ENCODE measurements at regions not wholly inside any gene's neighbourhood (a gene's known extent, or its start where the extent isn't known, plus 50 kb on each side); places are given as distances from the start of the nearest gene placed in this dataset.

DNA sequence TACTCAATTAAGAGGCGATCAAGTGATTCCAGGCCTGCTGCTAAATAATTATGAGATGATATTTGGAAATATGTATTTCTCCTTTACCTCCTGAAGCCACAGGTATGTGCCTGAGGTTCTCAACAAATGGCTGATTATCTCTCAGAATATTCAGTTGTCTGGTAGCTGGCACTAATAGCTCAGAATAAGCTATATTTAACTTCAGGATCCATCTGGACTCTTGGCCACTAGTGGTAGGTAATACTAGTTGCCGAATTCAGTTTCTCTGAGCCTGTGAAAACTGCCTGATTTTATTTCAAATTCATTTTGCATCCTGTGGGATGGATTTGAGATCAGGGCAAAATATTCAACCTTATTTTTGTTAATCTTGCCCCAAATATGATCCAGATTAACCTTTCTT, 499.0 kb downstream of the DIPK2A start:
- Histone ChIP-seq H3K9me2 (ENCODE audit: insufficient read depth, low read length) (no peaks in the 10 kb centered on the region), H3K4me3 (ENCODE audit: low read length) (no peak overlapping the region), H4K20me1 (ENCODE audit: insufficient read depth) (no peaks in the 10 kb centered on the region), H3K27me3 (ENCODE audit: insufficient read depth, low read depth, low read length) (no peaks in the 10 kb centered on the region), H2AFZ (ENCODE audit: low read depth, low read length) (no peak overlapping the region), H3F3A (ENCODE audit: insufficient read depth, low read length, poor library complexity, severe bottlenecking) (no peaks in the 10 kb centered on the region), H3K9ac (ENCODE audit: low read length) (no peak overlapping the region), H3K9me3 (ENCODE audit: low read length) (no peaks in the 10 kb centered on the region), H3K36me3 (ENCODE audit: insufficient read depth, low read length) (no peaks in the 10 kb centered on the region), H3K27ac (ENCODE audit: low read length) (no peak overlapping the region), H3K79me2 (replicated peaks; ENCODE audit: insufficient read depth, low read length) (no peaks in the 10 kb centered on the region), H3K4me2 (ENCODE audit: low read length) (no peak overlapping the region)
- TF ChIP-seq EP300 (conservative IDR thresholded peaks at IDR 0.05; ENCODE audit: poor library complexity, severe bottlenecking) = no peak
- no peak for TF ChIP-seq SMC3 (conservative IDR thresholded peaks at IDR 0.05; ENCODE audit: poor library complexity)
- no peak for TF ChIP-seq MXI1 (conservative IDR thresholded peaks at IDR 0.05; ENCODE audit: poor library complexity, severe bottlenecking)
- TF ChIP-seq, protein P1, sequence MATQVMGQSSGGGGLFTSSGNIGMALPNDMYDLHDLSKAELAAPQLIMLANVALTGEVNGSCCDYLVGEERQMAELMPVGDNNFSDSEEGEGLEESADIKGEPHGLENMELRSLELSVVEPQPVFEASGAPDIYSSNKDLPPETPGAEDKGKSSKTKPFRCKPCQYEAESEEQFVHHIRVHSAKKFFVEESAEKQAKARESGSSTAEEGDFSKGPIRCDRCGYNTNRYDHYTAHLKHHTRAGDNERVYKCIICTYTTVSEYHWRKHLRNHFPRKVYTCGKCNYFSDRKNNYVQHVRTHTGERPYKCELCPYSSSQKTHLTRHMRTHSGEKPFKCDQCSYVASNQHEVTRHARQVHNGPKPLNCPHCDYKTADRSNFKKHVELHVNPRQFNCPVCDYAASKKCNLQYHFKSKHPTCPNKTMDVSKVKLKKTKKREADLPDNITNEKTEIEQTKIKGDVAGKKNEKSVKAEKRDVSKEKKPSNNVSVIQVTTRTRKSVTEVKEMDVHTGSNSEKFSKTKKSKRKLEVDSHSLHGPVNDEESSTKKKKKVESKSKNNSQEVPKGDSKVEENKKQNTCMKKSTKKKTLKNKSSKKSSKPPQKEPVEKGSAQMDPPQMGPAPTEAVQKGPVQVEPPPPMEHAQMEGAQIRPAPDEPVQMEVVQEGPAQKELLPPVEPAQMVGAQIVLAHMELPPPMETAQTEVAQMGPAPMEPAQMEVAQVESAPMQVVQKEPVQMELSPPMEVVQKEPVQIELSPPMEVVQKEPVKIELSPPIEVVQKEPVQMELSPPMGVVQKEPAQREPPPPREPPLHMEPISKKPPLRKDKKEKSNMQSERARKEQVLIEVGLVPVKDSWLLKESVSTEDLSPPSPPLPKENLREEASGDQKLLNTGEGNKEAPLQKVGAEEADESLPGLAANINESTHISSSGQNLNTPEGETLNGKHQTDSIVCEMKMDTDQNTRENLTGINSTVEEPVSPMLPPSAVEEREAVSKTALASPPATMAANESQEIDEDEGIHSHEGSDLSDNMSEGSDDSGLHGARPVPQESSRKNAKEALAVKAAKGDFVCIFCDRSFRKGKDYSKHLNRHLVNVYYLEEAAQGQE (IDR thresholded peaks at IDR 0.05; ENCODE audit: borderline replicate concordance) = no peak
- TF ChIP-seq, protein P2, sequence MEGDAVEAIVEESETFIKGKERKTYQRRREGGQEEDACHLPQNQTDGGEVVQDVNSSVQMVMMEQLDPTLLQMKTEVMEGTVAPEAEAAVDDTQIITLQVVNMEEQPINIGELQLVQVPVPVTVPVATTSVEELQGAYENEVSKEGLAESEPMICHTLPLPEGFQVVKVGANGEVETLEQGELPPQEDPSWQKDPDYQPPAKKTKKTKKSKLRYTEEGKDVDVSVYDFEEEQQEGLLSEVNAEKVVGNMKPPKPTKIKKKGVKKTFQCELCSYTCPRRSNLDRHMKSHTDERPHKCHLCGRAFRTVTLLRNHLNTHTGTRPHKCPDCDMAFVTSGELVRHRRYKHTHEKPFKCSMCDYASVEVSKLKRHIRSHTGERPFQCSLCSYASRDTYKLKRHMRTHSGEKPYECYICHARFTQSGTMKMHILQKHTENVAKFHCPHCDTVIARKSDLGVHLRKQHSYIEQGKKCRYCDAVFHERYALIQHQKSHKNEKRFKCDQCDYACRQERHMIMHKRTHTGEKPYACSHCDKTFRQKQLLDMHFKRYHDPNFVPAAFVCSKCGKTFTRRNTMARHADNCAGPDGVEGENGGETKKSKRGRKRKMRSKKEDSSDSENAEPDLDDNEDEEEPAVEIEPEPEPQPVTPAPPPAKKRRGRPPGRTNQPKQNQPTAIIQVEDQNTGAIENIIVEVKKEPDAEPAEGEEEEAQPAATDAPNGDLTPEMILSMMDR (IDR thresholded peaks at IDR 0.05; ENCODE audit: poor library complexity, severe bottlenecking) = no peak
- no peak for TF ChIP-seq EZH2 (IDR thresholded peaks at IDR 0.05; ENCODE audit: borderline replicate concordance, insufficient read depth, low read length, poor library complexity, severe bottlenecking)
- no peak for TF ChIP-seq RAD21 (conservative IDR thresholded peaks at IDR 0.05)
- no peak for TF ChIP-seq TAF1 (IDR thresholded peaks at IDR 0.05; ENCODE audit: low read depth)
- TF ChIP-seq POLR2AphosphoS5 (IDR thresholded peaks at IDR 0.05) = no peak

DNA sequence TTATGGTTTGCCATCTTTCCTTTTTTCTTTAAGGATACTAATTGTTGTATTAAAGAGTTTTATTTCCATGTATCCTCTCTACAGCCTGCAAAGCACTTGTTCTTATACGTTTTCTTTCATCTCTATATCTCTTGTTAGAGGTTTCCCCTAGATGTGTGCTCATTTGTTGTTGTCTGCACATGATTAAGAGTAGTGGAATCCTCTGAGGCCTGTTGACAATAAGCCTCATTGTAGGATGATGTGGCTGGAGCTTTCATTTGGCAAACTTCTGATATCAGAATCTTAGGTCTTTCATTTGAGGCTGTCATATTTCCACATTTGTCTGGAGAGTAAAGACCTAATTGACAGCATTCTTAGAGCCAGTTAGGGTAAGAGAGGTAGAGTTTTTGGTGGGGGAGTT, 506.0 kb downstream of the DIPK2A start:
- Histone ChIP-seq H3K9me2 (ENCODE audit: insufficient read depth, low read length) (no peaks in the 10 kb centered on the region), H4K20me1 (ENCODE audit: insufficient read depth) (no peaks in the 10 kb centered on the region), H3K9me3 (ENCODE audit: low read length) (no peaks in the 10 kb centered on the region), H3K79me2 (replicated peaks; ENCODE audit: insufficient read depth, low read length) (no peaks in the 10 kb centered on the region), H3K9ac (ENCODE audit: low read length) (no peak overlapping the region), H3K27me3 (ENCODE audit: insufficient read depth, low read depth, low read length) (no peaks in the 10 kb centered on the region), H3K36me3 (ENCODE audit: insufficient read depth, low read length) (no peaks in the 10 kb centered on the region), H3K4me2 (ENCODE audit: low read length) (no peak overlapping the region), H3F3A (ENCODE audit: insufficient read depth, low read length, poor library complexity, severe bottlenecking) (no peaks in the 10 kb centered on the region), H3K27ac (ENCODE audit: low read length) (no peak overlapping the region), H3K4me3 (ENCODE audit: low read length) (no peak overlapping the region), H2AFZ (ENCODE audit: low read depth, low read length) (no peak overlapping the region)
- no peak for TF ChIP-seq EP300 (conservative IDR thresholded peaks at IDR 0.05; ENCODE audit: poor library complexity, severe bottlenecking)
- TF ChIP-seq POLR2AphosphoS5 (IDR thresholded peaks at IDR 0.05) = no peak
- no peak for TF ChIP-seq EZH2 (IDR thresholded peaks at IDR 0.05; ENCODE audit: borderline replicate concordance, insufficient read depth, low read length, poor library complexity, severe bottlenecking)
- no peak for TF ChIP-seq SMC3 (conservative IDR thresholded peaks at IDR 0.05; ENCODE audit: poor library complexity)
- TF ChIP-seq TAF1 (IDR thresholded peaks at IDR 0.05; ENCODE audit: low read depth) = no peak
- TF ChIP-seq, protein P1 (IDR thresholded peaks at IDR 0.05; ENCODE audit: borderline replicate concordance) = no peak
- no peak for TF ChIP-seq MXI1 (conservative IDR thresholded peaks at IDR 0.05; ENCODE audit: poor library complexity, severe bottlenecking)
- TF ChIP-seq, protein P2 (IDR thresholded peaks at IDR 0.05; ENCODE audit: poor library complexity, severe bottlenecking) = no peak
- no peak for TF ChIP-seq RAD21 (conservative IDR thresholded peaks at IDR 0.05)
